Inferior parietal cortex (tissue), 1 donor: ENCODE measurements at regions not wholly inside any gene's neighbourhood (a gene's known extent, or its start where the extent isn't known, plus 50 kb on each side); places are given as distances from the start of the nearest gene placed in this dataset.

Source experiments
- DNase-seq: peaks from one replicate; pipeline ENCODE4 v3.0.0-alpha.2; 2016; ENCODE audit errors: extremely low spot score

DNA sequence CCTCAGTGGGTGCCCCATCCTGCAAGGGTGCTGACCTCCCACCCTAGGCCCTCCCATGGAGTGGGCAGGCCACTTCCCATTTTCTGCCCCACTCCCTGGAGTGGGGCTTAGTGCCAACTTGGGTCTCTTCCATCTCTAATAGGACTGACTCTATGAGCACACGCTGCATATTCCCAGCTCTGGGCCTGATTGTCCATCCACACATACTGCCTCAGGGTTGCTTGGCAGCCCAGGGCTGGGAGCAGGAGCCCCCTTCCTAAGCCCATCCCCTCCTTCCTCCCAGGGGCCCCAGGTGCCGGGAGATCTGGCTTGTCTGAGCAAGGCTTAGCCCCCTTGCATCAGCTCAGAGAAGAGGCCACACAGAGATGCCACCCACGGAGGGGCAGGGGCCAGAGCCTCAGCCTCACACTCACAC lies 55.1 kb downstream of the PJA1 start:
- DNase-seq, result no peak

- DNase-seq, result no peak
Measured at GRCh38 chrX:69109706-69110105, 55.5 kb downstream of the PJA1 start.

DNA sequence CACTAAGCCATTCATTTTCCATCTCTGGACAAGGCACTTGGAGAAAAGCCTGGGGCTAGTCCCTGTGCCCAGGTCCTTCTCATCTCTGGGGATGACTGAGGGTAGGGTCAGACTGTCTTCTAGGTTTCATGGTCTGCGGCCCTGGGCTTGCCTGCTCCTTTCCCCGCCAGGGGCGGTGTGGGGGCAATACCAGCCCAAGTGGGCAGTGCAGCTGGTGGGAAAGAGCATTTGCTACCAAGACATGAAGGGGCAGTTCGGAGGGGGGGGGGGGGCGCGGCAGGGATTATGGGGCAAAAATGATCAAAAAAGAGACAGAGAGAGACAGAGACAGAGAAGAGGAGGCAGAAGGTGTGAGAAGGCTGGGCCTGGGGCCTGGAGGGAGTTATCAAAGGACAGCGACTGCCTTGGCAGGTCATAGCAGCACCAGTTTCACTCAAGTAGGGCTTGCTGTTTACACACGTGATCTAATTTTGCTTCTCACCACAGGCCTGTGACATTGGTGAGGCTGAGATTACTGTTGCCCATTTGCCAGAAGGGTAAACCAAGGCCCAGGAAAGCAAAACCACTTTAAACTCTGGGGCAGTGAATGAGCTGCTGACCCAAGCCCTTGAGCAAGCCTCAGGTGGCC lies 56.1 kb downstream of the PJA1 start:
- no peak for DNase-seq

DNA sequence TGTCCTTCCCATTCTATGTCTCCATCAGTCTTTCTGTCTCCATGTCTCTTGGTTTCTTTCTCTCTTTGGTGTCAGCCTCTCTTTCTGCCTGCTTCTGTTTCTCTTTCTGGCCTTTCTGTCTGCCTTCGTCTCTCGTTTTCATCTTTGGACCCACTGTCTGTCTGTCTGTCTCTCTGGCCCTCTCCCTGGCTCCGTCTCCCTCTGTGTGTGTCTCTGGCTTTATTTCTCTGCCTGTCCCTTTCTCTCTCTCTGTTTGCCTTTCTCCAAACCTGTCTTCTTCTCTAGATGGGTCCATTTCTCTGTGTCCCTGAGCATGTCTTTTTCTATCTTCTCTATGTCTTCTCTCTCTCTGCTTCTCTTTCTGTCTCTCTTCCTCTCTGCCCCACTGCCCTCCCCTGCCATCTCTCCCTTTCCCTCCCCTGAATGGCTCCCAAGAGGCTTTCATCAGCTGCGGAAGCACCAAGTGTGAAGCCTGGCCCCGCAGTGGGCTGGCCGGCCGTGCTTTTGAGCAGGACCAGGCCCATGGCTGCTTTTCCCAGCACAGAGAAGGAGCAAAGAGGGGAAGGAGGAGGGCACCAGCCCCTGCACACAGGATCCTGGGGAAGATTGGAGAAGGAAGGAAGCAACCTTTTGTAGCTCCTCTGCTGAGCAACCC lies 57.4 kb downstream of the PJA1 start:
- no peak for DNase-seq

GRCh38 chrX:69107231-69107739 lies 58.0 kb downstream of the PJA1 start:
- DNase-seq, result no peak

DNA sequence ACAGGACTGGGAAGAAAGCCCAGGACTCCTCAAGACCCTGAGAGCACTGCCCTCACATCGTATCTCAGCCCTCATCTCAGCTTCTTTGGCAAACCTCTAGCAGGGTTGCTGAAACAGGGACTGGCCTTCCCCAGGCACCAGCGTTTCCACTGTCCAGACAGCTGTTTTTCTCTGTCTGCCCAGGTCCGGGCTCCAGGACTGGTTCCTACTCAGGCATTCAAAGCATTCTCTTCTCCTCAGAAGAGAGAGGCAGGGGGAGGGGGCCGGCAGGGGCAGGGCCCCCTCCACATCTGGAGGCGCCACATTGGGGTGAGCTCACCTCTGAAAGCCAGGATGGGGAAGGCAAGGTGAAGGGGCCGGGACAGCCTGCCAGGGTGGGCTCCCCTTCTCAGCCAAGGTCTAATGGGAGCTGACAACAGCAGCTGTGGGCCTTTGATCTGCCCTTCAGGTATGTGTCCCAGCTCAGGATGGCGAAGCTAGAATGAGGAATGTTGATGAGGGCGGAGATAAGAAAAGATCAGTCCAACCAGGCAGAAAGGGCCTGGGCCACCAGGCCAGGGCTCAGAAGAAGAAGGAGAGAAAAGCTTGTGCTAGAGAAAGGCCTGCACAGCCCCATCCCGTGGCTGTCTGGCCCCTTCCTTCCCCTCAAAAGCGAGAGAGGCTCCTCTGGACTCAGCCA lies 60.4 kb downstream of the PJA1 start:
- no peak for DNase-seq

GRCh38 chrX:69103539-69103938 lies 61.7 kb downstream of the PJA1 start:
- no peak for DNase-seq

DNA sequence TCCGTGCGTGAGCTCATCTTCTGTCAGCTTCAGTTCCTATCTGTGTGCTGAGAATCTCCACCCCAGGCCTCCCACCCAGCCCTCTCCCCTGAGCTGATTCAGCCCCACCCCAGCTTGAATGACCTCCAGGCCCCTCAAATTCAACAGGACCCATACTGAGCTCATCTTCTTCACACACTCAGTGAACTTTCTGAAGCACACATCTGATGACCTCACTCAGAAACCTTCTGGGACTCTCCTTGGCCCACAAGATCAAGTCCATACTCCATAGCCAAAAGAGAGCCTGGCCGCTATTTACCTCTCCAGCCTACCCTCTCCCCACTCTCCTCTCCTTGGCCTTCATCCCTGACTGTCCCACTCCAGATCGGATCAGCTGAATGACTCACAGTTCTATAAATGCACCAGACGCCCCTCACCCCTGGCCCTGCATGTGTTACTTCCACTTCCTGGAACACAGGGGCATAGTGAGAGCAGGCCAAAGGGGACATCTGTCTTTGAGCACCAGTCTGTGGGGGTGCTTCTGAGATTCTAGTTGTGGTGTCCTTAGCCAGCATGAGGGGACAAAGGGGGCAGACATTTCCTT lies 62.5 kb downstream of the PJA1 start:
- DNase-seq, result no peak

DNA sequence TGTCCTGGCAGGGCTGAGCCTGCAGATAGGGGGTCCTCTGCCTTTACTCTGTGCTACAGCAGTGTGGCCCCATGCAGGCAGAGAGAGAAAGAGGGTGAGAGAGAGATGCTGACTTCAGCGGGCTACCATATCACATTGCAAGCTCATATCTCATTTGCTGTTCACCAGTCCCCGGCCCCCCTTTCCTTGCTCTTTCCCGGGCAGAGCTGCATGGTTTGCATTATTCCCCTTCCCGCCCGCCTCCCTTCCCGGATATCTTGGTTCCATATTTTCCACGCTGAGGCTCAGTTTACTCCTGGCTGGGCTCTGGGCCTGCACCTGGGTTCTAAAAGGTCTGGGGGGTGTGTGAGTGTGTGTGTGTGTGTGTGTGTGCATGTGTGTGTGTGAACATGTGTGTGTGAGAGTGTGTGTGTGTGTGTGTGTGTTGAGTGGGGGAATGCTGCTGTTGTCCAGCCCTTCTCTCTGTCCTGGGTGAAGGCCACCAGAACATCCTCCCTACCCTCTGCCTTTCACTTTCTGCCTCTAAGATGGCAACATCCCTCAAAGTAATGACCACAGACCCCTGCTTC lies 63.5 kb downstream of the PJA1 start:
- DNase-seq, result no peak

GRCh38 chrX:69100478-69100877 lies 64.8 kb downstream of the PJA1 start:
- no peak for DNase-seq

GRCh38 chrX:69097451-69098236 lies 67.6 kb downstream of the PJA1 start:
- DNase-seq, result no peak

- no peak for DNase-seq
Measured at GRCh38 chrX:69096963-69097362, 68.3 kb downstream of the PJA1 start.

DNA sequence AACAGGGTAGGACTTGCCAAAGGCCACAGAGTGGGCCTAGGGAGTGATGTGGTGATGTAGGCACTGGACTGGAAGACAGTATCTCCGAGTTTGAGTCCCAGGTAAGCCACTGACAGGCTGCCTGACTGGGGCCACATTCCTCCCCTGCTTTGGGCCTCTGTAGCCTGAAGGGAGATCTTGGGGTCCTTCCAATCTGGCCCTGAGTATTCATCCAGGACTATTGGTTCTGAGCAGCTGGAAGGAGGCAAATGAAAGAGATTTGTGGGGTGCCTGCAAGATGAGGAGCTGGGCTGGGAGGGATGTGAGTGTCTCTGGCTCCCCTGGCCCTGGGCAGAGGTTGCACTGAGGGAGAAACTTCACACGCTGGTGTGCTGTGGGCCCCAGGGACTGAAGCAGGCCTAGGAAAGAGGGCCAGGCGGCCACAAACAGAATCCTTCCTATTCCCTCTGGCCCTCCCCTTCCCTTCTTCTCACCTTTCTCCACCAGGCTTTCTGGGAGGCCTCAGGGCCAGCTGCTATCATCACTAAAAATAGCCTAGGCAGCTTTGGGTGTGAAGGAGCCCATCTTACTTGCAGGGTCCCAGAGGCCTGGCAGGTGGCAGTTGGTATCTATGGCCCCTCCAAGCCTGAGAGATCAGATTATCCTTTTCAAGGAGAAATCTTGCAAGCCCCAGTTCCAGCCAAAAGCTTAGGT lies 70.1 kb downstream of the PJA1 start:
- no peak for DNase-seq

- DNase-seq, result peak; percentile 72
Measured at GRCh38 chrX:69093960-69094871, 71.0 kb downstream of the PJA1 start.

- no peak for DNase-seq
Measured at GRCh38 chrX:69090022-69090421, 75.2 kb downstream of the PJA1 start.

DNA sequence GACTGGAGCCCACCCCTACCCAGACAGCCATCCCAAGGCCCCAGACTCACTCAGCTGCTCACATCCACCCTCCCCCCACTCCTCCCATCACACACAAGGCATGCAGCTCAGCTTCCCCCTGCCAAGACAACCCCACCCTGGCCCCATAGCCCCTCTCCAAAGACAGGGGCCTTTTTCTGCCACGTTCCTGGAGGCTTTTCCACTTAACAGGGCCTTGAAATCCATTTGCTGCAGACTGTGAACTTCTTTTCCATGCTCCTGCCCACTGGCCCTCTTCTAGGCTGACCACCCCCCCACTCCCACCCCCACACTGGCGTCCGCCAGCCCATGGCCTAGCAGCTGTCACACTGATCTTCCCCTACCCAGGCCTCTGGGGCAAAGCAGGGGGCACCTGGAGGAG lies 76.0 kb downstream of the PJA1 start:
- no peak for DNase-seq

- no peak for DNase-seq
Measured at GRCh38 chrX:69088171-69088938, 76.9 kb downstream of the PJA1 start.

DNA sequence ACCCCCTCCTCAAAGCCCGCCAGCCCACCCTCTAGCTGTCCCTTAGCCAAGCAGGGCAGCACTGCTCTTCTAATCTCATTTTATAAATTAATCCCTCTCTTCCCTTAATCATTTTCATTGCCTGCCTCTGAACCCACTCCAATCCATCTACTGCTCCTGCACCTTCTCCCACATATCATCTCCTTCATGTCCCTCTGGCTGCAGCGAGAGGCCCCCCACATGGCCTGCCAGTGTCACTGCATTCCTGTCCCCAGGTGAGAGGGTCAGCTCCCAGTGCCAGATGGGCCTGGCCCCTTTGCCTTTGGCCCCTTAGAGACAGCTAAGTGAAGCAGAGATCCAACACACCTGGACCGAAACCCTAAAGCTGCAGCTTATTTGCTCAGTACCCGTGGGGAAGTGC lies 79.4 kb downstream of the PJA1 start:
- DNase-seq, result no peak

DNA sequence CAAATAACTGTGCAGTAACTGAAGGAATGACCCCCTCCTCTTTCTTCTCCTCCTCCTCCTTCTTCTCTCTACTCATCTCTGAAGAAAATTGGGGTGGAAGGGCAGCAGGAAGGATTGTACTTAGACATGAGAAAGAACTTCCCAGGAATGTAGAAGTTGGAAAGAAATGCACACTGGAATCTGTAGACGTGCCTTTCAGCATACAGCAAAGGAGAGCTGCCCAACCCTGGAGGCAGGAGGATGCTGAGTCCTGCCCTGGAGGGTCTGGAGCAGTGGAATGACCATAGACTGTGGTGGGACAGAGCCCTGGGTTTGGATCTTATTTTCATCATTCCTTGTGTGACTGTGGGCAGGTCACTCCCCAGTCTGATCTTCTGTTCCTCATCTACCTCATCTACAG lies 80.1 kb downstream of the PJA1 start:
- DNase-seq, result no peak
